H9 (cell line): ENCODE measurements at regions not wholly inside any gene's neighbourhood (a gene's known extent, or its start where the extent isn't known, plus 50 kb on each side); places are given as distances from the start of the nearest gene placed in this dataset.

Experiments
- DNase-seq: peaks from one replicate; pipeline ENCODE4 v3.0.0-alpha.2; 2017
- H2AFZ ChIP-seq: one replicate; pipeline ENCODE4 v1.6.1; 2013; ENCODE audit warnings: mild to moderate bottlenecking, low read length, control low read depth, moderate library complexity
- H2AK5ac ChIP-seq: 2 replicates; pipeline ENCODE4 v1.6.1; 2013; ENCODE audit warnings: low read length, control low read depth, mixed read lengths; ENCODE audit not compliant: insufficient read length
- H2BK120ac ChIP-seq: one replicate; pipeline ENCODE4 v1.6.1; 2013; ENCODE audit warnings: low read depth, mild to moderate bottlenecking, low read length, control low read depth, inconsistent platforms; ENCODE audit not compliant: poor library complexity, severe bottlenecking
- H2BK12ac ChIP-seq: 2 replicates; pipeline ENCODE4 v1.6.1; 2013; ENCODE audit warnings: low read length, control low read depth, mixed read lengths, low read depth; ENCODE audit not compliant: insufficient read length
- H2BK15ac ChIP-seq: 2 replicates; pipeline ENCODE4 v1.6.1; 2013; ENCODE audit warnings: low read depth, low read length, control low read depth
- H2BK20ac ChIP-seq: one replicate; pipeline ENCODE4 v1.6.1; 2013; ENCODE audit warnings: low read depth, mild to moderate bottlenecking, low read length, control low read depth, inconsistent platforms; ENCODE audit not compliant: poor library complexity, severe bottlenecking
- H2BK5ac ChIP-seq: 2 replicates; pipeline ENCODE4 v1.6.1; 2013; ENCODE audit warnings: low read length, control low read depth, mixed read lengths; ENCODE audit not compliant: insufficient read length
- H3K14ac ChIP-seq: 2 replicates; pipeline ENCODE4 v1.6.1; 2013; ENCODE audit warnings: low read length, control low read depth; ENCODE audit not compliant: insufficient read depth
- H3K18ac ChIP-seq: 2 replicates; pipeline ENCODE4 v1.6.1; 2013; ENCODE audit warnings: low read depth, mild to moderate bottlenecking, mixed read lengths, low read length, control low read depth; ENCODE audit not compliant: insufficient read length
- H3K23ac ChIP-seq: 2 replicates; pipeline ENCODE4 v1.6.1; 2013; ENCODE audit warnings: low read length, control low read depth, mixed read lengths, low read depth; ENCODE audit not compliant: insufficient read length
- H3K23me2 ChIP-seq: 2 replicates; pipeline ENCODE4 v1.6.1; 2013; ENCODE audit warnings: low read depth, mild to moderate bottlenecking, mixed read lengths, low read length, control low read depth; ENCODE audit not compliant: insufficient read length, poor library complexity, severe bottlenecking
- H3K27ac ChIP-seq: 2 replicates; pipeline ENCODE4 v1.5.1; 2013; ENCODE audit warnings: low read length, control low read depth, mixed read lengths, low read depth; ENCODE audit not compliant: insufficient read length
- H3K27me3 ChIP-seq: 2 replicates; pipeline ENCODE4 v1.6.1; 2013; ENCODE audit warnings: low read length, control low read depth, inconsistent platforms; ENCODE audit not compliant: insufficient read depth
- H3K4ac ChIP-seq: 2 replicates; pipeline ENCODE4 v1.6.1; 2013; ENCODE audit warnings: low read depth, mild to moderate bottlenecking, control low read depth, inconsistent platforms, low read length, moderate library complexity
- H3K4me1 ChIP-seq: 2 replicates; pipeline ENCODE4 v1.6.1; 2013; ENCODE audit warnings: low read length, control low read depth, inconsistent platforms; ENCODE audit not compliant: insufficient read depth
- H3K4me2 ChIP-seq: 2 replicates; pipeline ENCODE4 v1.6.1; 2013; ENCODE audit warnings: low read length, control low read depth, mixed read lengths; ENCODE audit not compliant: insufficient read length, insufficient read depth
- H3K56ac ChIP-seq: 2 replicates; pipeline ENCODE4 v1.6.1; 2013; ENCODE audit warnings: low read depth, mild to moderate bottlenecking, mixed read lengths, low read length, control low read depth; ENCODE audit not compliant: insufficient read length
- H3K79me1 ChIP-seq: 2 replicates; pipeline ENCODE4 v1.6.1; 2013; ENCODE audit warnings: low read depth, mild to moderate bottlenecking, moderate library complexity, low read length, control low read depth, inconsistent platforms; ENCODE audit not compliant: insufficient read depth, poor library complexity, severe bottlenecking
- H3K79me2 ChIP-seq: 2 replicates; pipeline ENCODE4 v1.6.1; 2013; ENCODE audit warnings: low read length, control low read depth, inconsistent platforms; ENCODE audit not compliant: insufficient read depth
- H3K9ac ChIP-seq: 2 replicates; pipeline ENCODE4 v1.6.1; 2013; ENCODE audit warnings: low read length, control low read depth, mixed read lengths; ENCODE audit not compliant: insufficient read length; ENCODE audit errors: extremely low read depth
- H3K9me3 ChIP-seq: one replicate; pipeline ENCODE4 v1.6.1; 2013; ENCODE audit warnings: low read depth, low read length, inconsistent platforms; ENCODE audit not compliant: control insufficient read depth
- H3T11ph ChIP-seq: one replicate; pipeline ENCODE4 v1.6.1; 2013; ENCODE audit warnings: mild to moderate bottlenecking, low read length, control low read depth, inconsistent platforms
- H4K20me1 ChIP-seq: one replicate; pipeline ENCODE4 v1.6.1; 2013; ENCODE audit not compliant: control insufficient read depth, insufficient read length, insufficient read depth
- H4K5ac ChIP-seq: 2 replicates; pipeline ENCODE4 v1.6.1; 2013; ENCODE audit warnings: low read depth, mild to moderate bottlenecking, mixed read lengths, low read length, control low read depth; ENCODE audit not compliant: insufficient read length
- H4K8ac ChIP-seq: replicated peaks from 2 replicates; pipeline ENCODE4 v1.6.1; 2013; ENCODE audit warnings: low read length, control low read depth, mixed read lengths, low read depth; ENCODE audit not compliant: insufficient read length
- H4K91ac ChIP-seq: 2 replicates; pipeline ENCODE4 v1.6.1; 2013; ENCODE audit warnings: low read depth, mild to moderate bottlenecking, moderate library complexity, mixed read lengths, low read length, control low read depth; ENCODE audit not compliant: insufficient read length
- H3K27ac Mint-ChIP-seq, 3 experiments: 2 replicates in 2 of 3; 3 replicates in 1 of 3; pipeline ENCODE4 v1.8.0; 2020 to 2021; ENCODE audit warnings: mixed read lengths in 3 of 3, mild to moderate bottlenecking in 1 of 3, moderate library complexity in 1 of 3
- H3K27me3 Mint-ChIP-seq: 2 replicates; pipeline ENCODE4 v1.8.0; 2021; ENCODE audit warnings: low read depth, mild to moderate bottlenecking, moderate library complexity, mixed read lengths
- H3K36me3 Mint-ChIP-seq, 3 experiments: 2 replicates in 2 of 3; 3 replicates in 1 of 3; pipeline ENCODE4 v1.8.0; 2020 to 2021; ENCODE audit warnings: low read depth in 3 of 3, mixed read lengths in 3 of 3; ENCODE audit not compliant: insufficient read depth in 1 of 3
- H3K4me1 Mint-ChIP-seq, 2 experiments: 2 replicates each; pipeline ENCODE4 v1.8.0; 2020; ENCODE audit warnings: mixed read lengths in 2 of 2
- H3K4me3 Mint-ChIP-seq, 2 experiments: 2 replicates in 1 of 2; 3 replicates in 1 of 2; pipeline ENCODE4 v1.8.0; 2020 to 2021; ENCODE audit warnings: mild to moderate bottlenecking in 2 of 2, mixed read lengths in 2 of 2, moderate library complexity in 1 of 2
- H3K9me3 Mint-ChIP-seq, 2 experiments: 2 replicates in 1 of 2; 3 replicates in 1 of 2; pipeline ENCODE4 v1.8.0; 2020; ENCODE audit warnings: mild to moderate bottlenecking in 2 of 2, mixed read lengths in 2 of 2, moderate library complexity in 1 of 2
- CTCF ChIP-seq: fragments of 200-600 bp; sonication (generic); conservative IDR thresholded peaks from 3 replicates; pipeline ENCODE4 v1.8.0; 2021; ENCODE audit warnings: antibody characterized with exemption, mild to moderate bottlenecking
- WGBS: extraction: QIAGEN DNeasy Blood & Tissue Kit; methylation state at CpG from one replicate; pipeline ENCODE4 v1.1.7; 2013; ENCODE audit warnings: missing lambda C conversion rate, low lambda C conversion rate, mixed read lengths; ENCODE audit not compliant: insufficient read length; ENCODE audit errors: extremely low coverage; 5-methylcytosine and 5-hydroxymethylcytosine counted together

- H3K27ac Mint-ChIP-seq: no peak overlapping the region
- Histone ChIP-seq H2BK15ac (no peak overlapping the region), H3T11ph (no peak overlapping the region), H3K23me2 (no peaks in the 10 kb centered on the region), H4K20me1 (no peaks in the 10 kb centered on the region), H3K23ac (no peak overlapping the region), H4K8ac (no peak overlapping the region), H2BK5ac (no peak overlapping the region), H2BK120ac (no peak overlapping the region), H4K91ac (no peak overlapping the region), H3K4me1 (no peaks in the 10 kb centered on the region; the same call in 1 of the 2 replicates), H3K9me3 (no peaks in the 10 kb centered on the region), H3K56ac (no peak overlapping the region), H3K79me1 (no peaks in the 10 kb centered on the region), H3K27ac (no peak overlapping the region), H3K18ac (no peak overlapping the region), H3K14ac (no peak overlapping the region), H2AFZ (no peak overlapping the region), H2AK5ac (no peak overlapping the region), H3K9ac (no peak overlapping the region), H2BK20ac (no peak overlapping the region), H4K5ac (no peak overlapping the region), H2BK12ac (no peak overlapping the region), H3K4me2 (no peak overlapping the region), H3K79me2 (no peaks in the 10 kb centered on the region), H3K4ac (no peak overlapping the region), H3K27me3 (no peaks in the 10 kb centered on the region)
- 100% methylated on average over 1 of the region's 4 CpGs for WGBS
- no peak overlapping the region for H3K4me3 Mint-ChIP-seq
- peaks cover 7% of the 10 kb centered on the region in 2 experiments; a peak in 4 of 5 replicates for H3K9me3 Mint-ChIP-seq
- TF ChIP-seq CTCF: no peak
- H3K27me3 Mint-ChIP-seq: no peaks in the 10 kb centered on the region; the same call in 1 of the 2 replicates
- no peak for DNase-seq
- H3K36me3 Mint-ChIP-seq: peaks cover 4 to 13% (median 12%) of the 10 kb centered on the region in 3 experiments
- peaks cover 14 to 15% of the 10 kb centered on the region in 2 experiments for H3K4me1 Mint-ChIP-seq
Observed at GRCh38 chr5:166365164-166365563, 1926.3 kb upstream of the WWC1 start.
